Keratinocyte (primary cell): ENCODE measurements at regions not wholly inside any gene's neighbourhood (a gene's known extent, or its start where the extent isn't known, plus 50 kb on each side); places are given as distances from the start of the nearest gene placed in this dataset.

ENCODE experiments used
- DNase-seq: peaks from one replicate; pipeline ENCODE4 v3.0.0-alpha.2; 2011; ENCODE audit warnings: low read depth, missing footprints, low spot score
- FAIRE-seq: peaks from 2 replicates; lab custom pipeline; 2011; peaks lifted over from hg19 to GRCh38; lab: Jason Lieb, UNC
- H2AFZ ChIP-seq: 2 replicates; pipeline ENCODE4 v1.6.0; 2012; ENCODE audit warnings: low read length, control low read depth, inconsistent platforms; ENCODE audit not compliant: control insufficient read depth
- H3K27ac ChIP-seq: 2 replicates; pipeline ENCODE4 v1.5.1; 2011; ENCODE audit warnings: low read length; ENCODE audit not compliant: control insufficient read depth, insufficient read depth
- H3K27me3 ChIP-seq: 3 replicates; pipeline ENCODE4 v1.6.0; 2011; ENCODE audit warnings: low read length; ENCODE audit not compliant: control insufficient read depth, insufficient read depth; ENCODE audit errors: extremely low read depth
- H3K36me3 ChIP-seq, 2 experiments: 2 replicates in 1 of 2; 3 replicates in 1 of 2; pipeline ENCODE4 v1.5.1; 2011; ENCODE audit warnings: low read length in 2 of 2, mild to moderate bottlenecking in 1 of 2; ENCODE audit not compliant: control insufficient read depth in 2 of 2, insufficient read depth in 2 of 2; ENCODE audit errors: extremely low read depth in 1 of 2
- H3K4me1 ChIP-seq: 3 replicates; pipeline ENCODE4 v1.5.1; 2011; ENCODE audit warnings: low read length; ENCODE audit not compliant: control insufficient read depth, insufficient read depth; ENCODE audit errors: extremely low read depth
- H3K4me2 ChIP-seq: 3 replicates; pipeline ENCODE4 v1.6.0; 2011; ENCODE audit warnings: low read depth, low read length; ENCODE audit not compliant: control insufficient read depth, insufficient read depth; ENCODE audit errors: extremely low read depth
- H3K4me3 ChIP-seq, 3 experiments: fragments of 200-600 bp in 1 of 3; sonication (generic) in 1 of 3; 2 replicates in 2 of 3; 3 replicates in 1 of 3; pipeline ENCODE4 v1.5.1; 2011 to 2016; ENCODE audit warnings: low read length in 3 of 3, mild to moderate bottlenecking in 3 of 3, control low read depth in 2 of 3, inconsistent platforms in 1 of 3, low read depth in 1 of 3, mixed read lengths in 1 of 3, mixed run types in 1 of 3, moderate library complexity in 1 of 3; ENCODE audit not compliant: control insufficient read depth in 2 of 3, insufficient read depth in 2 of 3; ENCODE audit errors: extremely low read depth in 1 of 3
- H3K79me2 ChIP-seq: 2 replicates; pipeline ENCODE4 v1.6.0; 2012; ENCODE audit warnings: low read length; ENCODE audit not compliant: control insufficient read depth, insufficient read depth
- H3K9ac ChIP-seq: 3 replicates; pipeline ENCODE4 v1.6.0; 2011; ENCODE audit warnings: low read length; ENCODE audit not compliant: control insufficient read depth, insufficient read depth; ENCODE audit errors: extremely low read depth
- H3K9me1 ChIP-seq: 3 replicates; pipeline ENCODE4 v1.6.0; 2011; ENCODE audit warnings: low read length; ENCODE audit not compliant: control insufficient read depth, insufficient read depth; ENCODE audit errors: extremely low read depth
- H3K9me3 ChIP-seq: 2 replicates; pipeline ENCODE4 v1.5.1; 2012; ENCODE audit warnings: low read depth, low read length; ENCODE audit not compliant: control insufficient read depth
- H4K20me1 ChIP-seq: 3 replicates; pipeline ENCODE4 v1.6.0; 2011; ENCODE audit warnings: low read length; ENCODE audit not compliant: control insufficient read depth, insufficient read depth; ENCODE audit errors: extremely low read depth
- EZH2 ChIP-seq: IDR thresholded peaks from one replicate; pipeline ENCODE4 v1.6.1; 2012; ENCODE audit warnings: inconsistent platforms, mild to moderate bottlenecking, low read length, moderate library complexity
- dilution Hi-C: fragments of 300-500 bp; cut with MboI; formaldehyde crosslinking; loops from one replicate; pipeline ENCODE4 v1.7.0; 2020; ENCODE audit warnings: low sequenced_read_pairs; ENCODE audit not compliant: extremely low pct_ligation_motif_present
- TF ChIP-seq, protein P1 (sequence below), 3 experiments: IDR thresholded peaks in 1 of 3; conservative IDR thresholded peaks in 1 of 3; optimal IDR thresholded peaks in 1 of 3; 2 replicates in 2 of 3; 3 replicates in 1 of 3; pipeline versions ENCODE3 to v1.5.1; 2011; ENCODE audit warnings: low read length in 3 of 3, mild to moderate bottlenecking in 3 of 3, moderate library complexity in 2 of 3, control low read depth in 1 of 3, inconsistent platforms in 1 of 3; ENCODE audit not compliant: insufficient read depth in 2 of 3; ENCODE audit errors: extremely low read depth in 1 of 3

- Histone ChIP-seq H2AFZ (no peak overlapping the region), H3K27me3 (no peaks in the 10 kb centered on the region), H3K9me3 (no peaks in the 10 kb centered on the region), H3K9me1 (no peaks in the 10 kb centered on the region), H3K4me2 (no peak overlapping the region), H3K27ac (no peak overlapping the region), H3K4me1 (no peaks in the 10 kb centered on the region), H3K79me2 (no peaks in the 10 kb centered on the region), H3K9ac (no peak overlapping the region), H3K36me3 (no peaks in the 10 kb centered on the region), H3K4me3 (no peak overlapping the region), H4K20me1 (no peaks in the 10 kb centered on the region)
- FAIRE-seq (no peak), DNase-seq (no peak)
- TF ChIP-seq EZH2, result no peak
- TF ChIP-seq, protein P1, sequence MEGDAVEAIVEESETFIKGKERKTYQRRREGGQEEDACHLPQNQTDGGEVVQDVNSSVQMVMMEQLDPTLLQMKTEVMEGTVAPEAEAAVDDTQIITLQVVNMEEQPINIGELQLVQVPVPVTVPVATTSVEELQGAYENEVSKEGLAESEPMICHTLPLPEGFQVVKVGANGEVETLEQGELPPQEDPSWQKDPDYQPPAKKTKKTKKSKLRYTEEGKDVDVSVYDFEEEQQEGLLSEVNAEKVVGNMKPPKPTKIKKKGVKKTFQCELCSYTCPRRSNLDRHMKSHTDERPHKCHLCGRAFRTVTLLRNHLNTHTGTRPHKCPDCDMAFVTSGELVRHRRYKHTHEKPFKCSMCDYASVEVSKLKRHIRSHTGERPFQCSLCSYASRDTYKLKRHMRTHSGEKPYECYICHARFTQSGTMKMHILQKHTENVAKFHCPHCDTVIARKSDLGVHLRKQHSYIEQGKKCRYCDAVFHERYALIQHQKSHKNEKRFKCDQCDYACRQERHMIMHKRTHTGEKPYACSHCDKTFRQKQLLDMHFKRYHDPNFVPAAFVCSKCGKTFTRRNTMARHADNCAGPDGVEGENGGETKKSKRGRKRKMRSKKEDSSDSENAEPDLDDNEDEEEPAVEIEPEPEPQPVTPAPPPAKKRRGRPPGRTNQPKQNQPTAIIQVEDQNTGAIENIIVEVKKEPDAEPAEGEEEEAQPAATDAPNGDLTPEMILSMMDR (optimal IDR thresholded peaks at IDR 0.05 in 1 of 3, IDR thresholded peaks at IDR 0.05 in 1 of 3, conservative IDR thresholded peaks at IDR 0.05 in 1 of 3; ENCODE audit: extremely low read depth in 1 of 3, insufficient read depth in 2 of 3, low read length in 3 of 3), result no peak
- dilution Hi-C loops, result no loop called here
Measured at GRCh38 chr5:142495531-142495930, 170.7 kb upstream of the SPRY4 start.

DNA sequence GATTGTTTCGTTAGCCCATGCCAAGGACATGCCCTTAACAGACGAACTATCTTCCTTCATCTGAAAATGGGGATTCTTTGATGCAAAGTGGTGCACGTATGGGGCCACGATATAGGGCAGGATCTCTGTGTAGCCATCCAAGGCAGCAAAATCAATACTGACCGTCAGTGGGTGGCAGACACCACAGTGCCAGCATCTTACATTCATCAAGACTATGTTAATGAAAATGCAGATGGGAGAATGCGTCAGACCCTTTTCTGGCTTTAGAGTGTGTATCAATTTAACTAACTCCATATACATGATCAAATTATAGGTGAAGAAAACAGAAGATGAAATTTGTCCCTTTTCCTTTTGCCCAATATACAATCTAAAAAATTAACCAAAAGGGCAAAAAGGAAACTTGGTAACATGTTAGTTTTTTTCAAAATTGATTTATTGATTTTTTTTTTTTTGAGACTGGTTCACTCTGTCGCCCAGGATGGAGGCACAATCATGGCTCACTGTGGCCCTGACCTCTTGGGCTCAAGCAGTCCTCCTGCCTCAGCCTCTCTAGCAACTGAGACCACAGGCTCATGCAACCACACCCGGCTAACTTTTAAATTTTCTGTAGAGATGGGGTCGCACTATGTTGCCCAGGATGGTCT, 169.2 kb upstream of the SPRY4 start:
- dilution Hi-C loops, result no loop called here
- no peaks in the 10 kb centered on the region for H3K9me1 ChIP-seq

More for the DNA sequence above, 169.2 kb upstream of the SPRY4 start:
- Histone ChIP-seq H3K4me3 (no peak overlapping the region), H3K79me2 (no peaks in the 10 kb centered on the region), H3K36me3 (no peaks in the 10 kb centered on the region), H3K4me2 (no peak overlapping the region), H3K27me3 (no peaks in the 10 kb centered on the region), H2AFZ (no peak overlapping the region), H3K9me3 (no peaks in the 10 kb centered on the region), H4K20me1 (no peaks in the 10 kb centered on the region), H3K4me1 (no peaks in the 10 kb centered on the region), H3K27ac (no peak overlapping the region), H3K9ac (no peak overlapping the region)
- DNase-seq (no peak), FAIRE-seq (no peak)
- TF ChIP-seq EZH2, result no peak
- TF ChIP-seq, protein P1 (optimal IDR thresholded peaks at IDR 0.05 in 1 of 3, IDR thresholded peaks at IDR 0.05 in 1 of 3, conservative IDR thresholded peaks at IDR 0.05 in 1 of 3; ENCODE audit: extremely low read depth in 1 of 3, insufficient read depth in 2 of 3, low read length in 3 of 3), result no peak
